Adipocyte (in vitro differentiated cells): ENCODE measurements at regions not wholly inside any gene's neighbourhood (a gene's known extent, or its start where the extent isn't known, plus 50 kb on each side); places are given as distances from the start of the nearest gene placed in this dataset.
"Not testable (repeated sequence)": the region's sequence is repeated elsewhere in the genome, so short reads cannot be mapped to it uniquely, and the experiment has no call there.

ENCODE experiments used
- DNase-seq: peaks from one replicate; pipeline ENCODE4 v3.0.0-alpha.2; 2015; ENCODE audit warnings: low read depth
- H3K27me3 ChIP-seq: replicated peaks from 2 replicates; pipeline ENCODE4 v1.7.0; 2013; ENCODE audit warnings: mild to moderate bottlenecking, low read length, moderate library complexity; ENCODE audit not compliant: control insufficient read depth, insufficient read depth
- H3K36me3 ChIP-seq: 2 replicates; pipeline ENCODE4 v1.7.0; 2013; ENCODE audit warnings: low read length, mild to moderate bottlenecking, moderate library complexity; ENCODE audit not compliant: control insufficient read depth, insufficient read depth, severe bottlenecking
- H3K4me1 ChIP-seq: 2 replicates; pipeline ENCODE4 v1.7.0; 2013; ENCODE audit warnings: mild to moderate bottlenecking, low read length, moderate library complexity; ENCODE audit not compliant: control insufficient read depth, insufficient read depth
- H3K4me3 ChIP-seq: 2 replicates; pipeline ENCODE4 v1.7.0; 2013; ENCODE audit warnings: mild to moderate bottlenecking, low read length, moderate library complexity
- H3K9ac ChIP-seq: 2 replicates; pipeline ENCODE4 v1.7.0; 2013; ENCODE audit warnings: mild to moderate bottlenecking, low read length, moderate library complexity
- H3K9me3 ChIP-seq: 2 replicates; pipeline ENCODE4 v1.7.0; 2013; ENCODE audit warnings: mild to moderate bottlenecking, low read length, moderate library complexity; ENCODE audit not compliant: control insufficient read depth

- H3K9me3 ChIP-seq = no peaks in the 10 kb centered on the region
- no peaks in the 10 kb centered on the region for H3K36me3 ChIP-seq
- H3K4me1 ChIP-seq = no peaks in the 10 kb centered on the region
- DNase-seq = no peak
- no peak overlapping the region for H3K4me3 ChIP-seq
- H3K27me3 ChIP-seq = no peaks in the 10 kb centered on the region
- H3K9ac ChIP-seq = no peak overlapping the region
Observed at GRCh38 chr7:49481075-49481474, 292.4 kb upstream of the VWC2 start.

GRCh38 chr7:49483142-49483541, 290.3 kb upstream of the VWC2 start:
- no peak for DNase-seq
- Histone ChIP-seq H3K9me3 (no peaks in the 10 kb centered on the region), H3K4me3 (no peak overlapping the region), H3K36me3 (no peaks in the 10 kb centered on the region), H3K9ac (no peak overlapping the region), H3K27me3 (no peaks in the 10 kb centered on the region), H3K4me1 (no peaks in the 10 kb centered on the region)

DNA sequence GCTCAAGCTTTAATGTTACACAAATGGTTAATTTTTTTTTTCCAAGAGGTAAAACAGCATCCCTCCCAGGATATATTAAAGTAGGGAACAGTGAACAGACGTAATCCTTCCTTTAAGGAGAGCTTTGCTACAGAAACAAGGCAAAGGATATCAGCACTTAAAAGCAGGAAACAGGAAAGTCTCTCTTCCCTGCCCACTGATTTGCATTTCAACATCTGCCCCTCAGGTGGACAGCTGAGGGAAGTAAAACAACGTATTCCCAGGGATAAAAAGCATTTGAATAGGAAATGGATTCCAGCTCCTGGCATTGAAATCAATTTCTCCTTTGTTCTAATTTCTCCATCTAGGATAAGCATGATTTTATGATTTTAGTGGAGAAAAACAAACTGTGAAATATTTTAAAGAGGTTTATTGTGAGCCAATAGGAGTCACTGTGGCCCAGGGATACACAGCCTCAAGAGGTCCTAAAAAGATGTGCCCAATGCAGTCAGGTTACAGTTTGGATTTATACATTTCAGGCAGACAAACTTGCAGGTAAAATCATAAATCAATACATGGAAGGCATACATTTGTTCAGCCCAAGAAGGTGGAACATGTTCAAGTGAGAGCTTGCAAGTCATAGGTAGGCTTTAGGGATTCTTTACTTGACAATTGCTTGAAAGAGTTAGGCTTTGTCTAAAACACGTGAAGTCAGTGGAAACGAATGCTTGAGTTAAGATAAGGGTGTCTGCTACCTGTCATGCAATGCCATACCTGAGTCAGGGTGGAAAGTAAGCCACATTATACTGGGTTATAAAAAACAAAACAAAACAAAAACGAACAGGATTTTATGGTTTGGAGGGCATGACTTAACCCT, 286.2 kb upstream of the VWC2 start:
- H3K36me3 ChIP-seq = no peaks in the 10 kb centered on the region
- no peak for DNase-seq
- no peaks in the 10 kb centered on the region for H3K9me3 ChIP-seq

GRCh38 chr7:49487830-49488140, 285.7 kb upstream of the VWC2 start:
- H3K4me1 ChIP-seq = no peaks in the 10 kb centered on the region
- no peaks in the 10 kb centered on the region for H3K27me3 ChIP-seq
- H3K9ac ChIP-seq = no peak overlapping the region
- no peaks in the 10 kb centered on the region for H3K9me3 ChIP-seq
- H3K4me3 ChIP-seq = no peak overlapping the region
- no peak for DNase-seq
- H3K36me3 ChIP-seq = no peaks in the 10 kb centered on the region

More for the DNA sequence above, 286.2 kb upstream of the VWC2 start:
- Histone ChIP-seq H3K4me3 (no peak overlapping the region), H3K9ac (no peak overlapping the region), H3K4me1 (no peaks in the 10 kb centered on the region), H3K27me3 (no peaks in the 10 kb centered on the region)

- no peaks in the 10 kb centered on the region for H3K36me3 ChIP-seq
- no peaks in the 10 kb centered on the region for H3K4me1 ChIP-seq
- no peak overlapping the region for H3K4me3 ChIP-seq
- no peaks in the 10 kb centered on the region for H3K9me3 ChIP-seq
- H3K27me3 ChIP-seq = no peaks in the 10 kb centered on the region
- no peak for DNase-seq
- H3K9ac ChIP-seq = no peak overlapping the region
Observed at GRCh38 chr7:49488573-49488972, 284.9 kb upstream of the VWC2 start.

GRCh38 chr7:49497471-49497870, 276.0 kb upstream of the VWC2 start:
- Histone ChIP-seq H3K9me3 (no peaks in the 10 kb centered on the region), H3K36me3 (no peaks in the 10 kb centered on the region), H3K9ac (no peak overlapping the region), H3K27me3 (no peaks in the 10 kb centered on the region), H3K4me3 (no peak overlapping the region), H3K4me1 (no peaks in the 10 kb centered on the region)
- DNase-seq = no peak

- Histone ChIP-seq H3K4me1 (no peaks in the 10 kb centered on the region), H3K9me3 (no peaks in the 10 kb centered on the region), H3K36me3 (no peaks in the 10 kb centered on the region), H3K9ac (no peak overlapping the region), H3K4me3 (no peak overlapping the region), H3K27me3 (no peaks in the 10 kb centered on the region)
- no peak for DNase-seq
Observed at GRCh38 chr7:49500741-49501140, 272.7 kb upstream of the VWC2 start.

DNA sequence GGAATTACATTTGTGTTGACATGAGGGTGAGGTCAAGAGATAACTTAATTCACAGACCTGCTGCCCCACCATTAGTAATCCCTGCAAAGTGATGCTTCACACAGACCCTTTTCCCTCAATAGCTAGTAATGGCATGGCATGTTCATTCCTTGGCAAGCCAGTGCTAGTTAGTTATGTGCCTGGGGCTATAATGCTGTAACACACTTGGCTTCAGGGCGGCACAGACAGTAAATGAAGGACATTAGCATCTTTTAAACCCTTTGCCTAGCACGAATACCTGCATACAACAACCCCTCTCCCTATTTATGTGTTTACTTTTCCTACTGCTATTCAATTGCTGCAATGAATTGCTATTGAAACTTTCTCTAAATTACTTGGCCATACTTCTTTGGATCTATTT, 266.2 kb upstream of the VWC2 start:
- not testable (repeated sequence) for DNase-seq, H3K4me1 ChIP-seq, H3K4me3 ChIP-seq, H3K9me3 ChIP-seq, H3K36me3 ChIP-seq, H3K27me3 ChIP-seq, H3K9ac ChIP-seq

DNA sequence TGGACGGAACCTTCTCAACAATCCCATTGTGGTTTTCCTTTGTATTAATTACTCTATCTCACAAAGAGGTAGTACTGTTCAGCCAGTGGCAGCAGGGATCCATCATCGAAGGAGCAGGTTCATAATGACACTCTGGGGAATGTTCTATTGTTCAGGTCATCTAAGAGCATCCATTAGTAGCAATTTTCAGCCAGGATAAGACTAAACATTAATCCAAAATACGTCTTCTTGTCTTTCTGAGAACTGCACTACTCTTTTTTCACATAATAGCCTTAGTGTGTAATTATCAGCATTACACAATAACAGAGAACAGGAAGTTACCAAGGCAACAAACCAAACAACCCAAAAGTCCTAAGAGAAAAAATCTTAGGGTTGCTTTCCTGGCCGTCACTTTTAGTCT, 259.5 kb upstream of the VWC2 start:
- no peak overlapping the region for H3K4me3 ChIP-seq
- H3K36me3 ChIP-seq = no peaks in the 10 kb centered on the region
- H3K4me1 ChIP-seq = no peaks in the 10 kb centered on the region
- no peak overlapping the region for H3K9ac ChIP-seq
- H3K9me3 ChIP-seq = no peaks in the 10 kb centered on the region
- DNase-seq = no peak
- H3K27me3 ChIP-seq = no peaks in the 10 kb centered on the region

- Histone ChIP-seq H3K36me3 (no peaks in the 10 kb centered on the region), H3K4me3 (no peak overlapping the region), H3K27me3 (no peaks in the 10 kb centered on the region), H3K9ac (no peak overlapping the region), H3K9me3 (no peaks in the 10 kb centered on the region), H3K4me1 (no peaks in the 10 kb centered on the region)
- no peak for DNase-seq
Observed at GRCh38 chr7:49520951-49521350, 252.5 kb upstream of the VWC2 start.

GRCh38 chr7:49522111-49522510, 251.3 kb upstream of the VWC2 start:
- no peaks in the 10 kb centered on the region for H3K27me3 ChIP-seq
- no peak for DNase-seq
- no peak overlapping the region for H3K4me3 ChIP-seq
- no peak overlapping the region for H3K9ac ChIP-seq
- H3K9me3 ChIP-seq = no peaks in the 10 kb centered on the region
- H3K36me3 ChIP-seq = no peaks in the 10 kb centered on the region
- H3K4me1 ChIP-seq = no peaks in the 10 kb centered on the region

DNA sequence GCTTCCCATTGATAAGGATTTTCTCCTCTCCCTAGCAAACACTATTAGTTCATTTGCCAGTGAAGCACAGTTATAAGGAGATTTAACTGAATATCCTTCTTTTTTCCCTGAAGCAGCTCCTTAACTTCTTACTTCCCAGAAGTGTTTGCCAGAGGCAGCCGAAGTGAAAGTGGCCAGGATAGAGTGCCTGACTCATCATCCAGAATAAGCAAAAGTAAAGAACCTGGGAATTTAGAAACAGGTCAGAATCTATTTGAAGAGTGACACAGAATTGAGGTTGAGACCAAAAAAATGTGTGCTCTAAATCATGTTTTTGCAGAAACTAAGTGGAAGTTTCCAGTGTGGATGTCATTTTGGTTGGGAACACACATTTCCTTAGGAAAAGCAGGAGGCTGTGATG, 249.6 kb upstream of the VWC2 start:
- Histone ChIP-seq H3K4me1 (no peaks in the 10 kb centered on the region), H3K4me3 (no peak overlapping the region), H3K9ac (no peak overlapping the region), H3K27me3 (no peaks in the 10 kb centered on the region), H3K9me3 (no peaks in the 10 kb centered on the region), H3K36me3 (no peaks in the 10 kb centered on the region)
- DNase-seq = no peak
